Endothelial cell of umbilical vein (primary cell): ENCODE measurements at regions not wholly inside any gene's neighbourhood (a gene's known extent, or its start where the extent isn't known, plus 50 kb on each side); places are given as distances from the start of the nearest gene placed in this dataset.

ENCODE experiments used
- BruUV-seq: library from RNA; stranded (reverse); fragments of 400-500 nt; replicated peaks from 2 replicates; lab custom pipeline; 2021; lab: Mats Ljungman, UMichigan
- CTCF ChIA-PET: fragments of 300-600, 350-600 bp; sonication (Branson Sonifier 250); formaldehyde crosslinking; loops from one replicate; lab custom pipeline; 2021; ENCODE audit warnings: antibody characterized with exemption, inconsistent platforms; lab: Charles Lee
- POLR2A ChIA-PET: fragments of 300-600, 350-600 bp; sonication (Branson Sonifier 250); formaldehyde crosslinking; loops from one replicate; lab custom pipeline; 2021; ENCODE audit warnings: antibody characterized with exemption, inconsistent platforms; lab: Charles Lee
- DNase-seq: peaks from one replicate; pipeline ENCODE4 v3.0.0-alpha.2; 2011; ENCODE audit warnings: low read depth, low spot score
- FAIRE-seq: peaks from 2 replicates; lab custom pipeline; 2011; peaks lifted over from hg19 to GRCh38; lab: Jason Lieb, UNC
- H2AFZ ChIP-seq: 2 replicates; pipeline ENCODE4 v1.6.0; 2012; ENCODE audit warnings: low read depth, low read length, control low read depth, inconsistent platforms
- H3K27ac ChIP-seq: 2 replicates; pipeline ENCODE4 v1.5.1; 2011; ENCODE audit warnings: low read depth, mild to moderate bottlenecking, control low read depth, low read length, moderate library complexity; ENCODE audit not compliant: insufficient read depth
- H3K27me3 ChIP-seq, 2 experiments: 2 replicates each; pipeline versions ENCODE4 v1.6.0 to v1.6.1; 2011; ENCODE audit warnings: low read length in 2 of 2, mixed read lengths in 1 of 2; ENCODE audit not compliant: control insufficient read depth in 2 of 2, insufficient read depth in 2 of 2
- H3K36me3 ChIP-seq, 2 experiments: 2 replicates in 1 of 2; 3 replicates in 1 of 2; pipeline ENCODE4 v1.5.1; 2011; ENCODE audit warnings: low read length in 2 of 2, mild to moderate bottlenecking in 1 of 2, moderate library complexity in 1 of 2; ENCODE audit not compliant: control insufficient read depth in 2 of 2, insufficient read depth in 2 of 2; ENCODE audit errors: extremely low read depth in 1 of 2
- H3K4me1 ChIP-seq: 3 replicates; pipeline ENCODE4 v1.5.1; 2011; ENCODE audit warnings: mild to moderate bottlenecking, low read length; ENCODE audit not compliant: control insufficient read depth, insufficient read depth; ENCODE audit errors: extremely low read depth
- H3K4me2 ChIP-seq: 2 replicates; pipeline ENCODE4 v1.6.1; 2011; ENCODE audit warnings: low read length, control low read depth, mixed read lengths; ENCODE audit not compliant: insufficient read depth
- H3K4me3 ChIP-seq, 3 experiments: fragments of 200-600 bp in 1 of 3; sonication (generic), shearing (Covaris generic) in 1 of 3; replicated peaks in 1 of 3; 2 replicates each; pipeline ENCODE4 v1.5.1; 2011 to 2016; ENCODE audit warnings: control low read depth in 3 of 3, low read length in 3 of 3, mild to moderate bottlenecking in 2 of 3, inconsistent platforms in 1 of 3, low read depth in 1 of 3, moderate library complexity in 1 of 3; ENCODE audit not compliant: insufficient read depth in 1 of 3
- H3K79me2 ChIP-seq: 2 replicates; pipeline ENCODE4 v1.6.0; 2012; ENCODE audit warnings: low read length, inconsistent platforms; ENCODE audit not compliant: control insufficient read depth, insufficient read depth
- H3K9ac ChIP-seq: replicated peaks from 2 replicates; pipeline ENCODE3; 2011; ENCODE audit warnings: low read length, control low read depth; ENCODE audit not compliant: insufficient read depth; ENCODE audit errors: extremely low read depth
- H3K9me1 ChIP-seq: replicated peaks from 3 replicates; pipeline ENCODE4 v1.6.0; 2011; ENCODE audit warnings: mild to moderate bottlenecking, low read length; ENCODE audit not compliant: control insufficient read depth, insufficient read depth; ENCODE audit errors: extremely low read depth
- H3K9me3 ChIP-seq: replicated peaks from 2 replicates; pipeline ENCODE4 v1.5.1; 2012; ENCODE audit warnings: low read length, inconsistent platforms; ENCODE audit not compliant: control insufficient read depth, insufficient read depth
- H4K20me1 ChIP-seq: replicated peaks from 2 replicates; pipeline ENCODE3; 2011; ENCODE audit warnings: mild to moderate bottlenecking, low read length; ENCODE audit not compliant: control insufficient read depth, insufficient read depth; ENCODE audit errors: extremely low read depth
- CTCF ChIP-seq, 2 donors: IDR thresholded peaks; 1 replicate in 1 of 2; 2 replicates in 1 of 2; pipeline ENCODE4 v1.5.1; 2011; ENCODE audit warnings: low read length in 2 of 2, mild to moderate bottlenecking in 2 of 2, moderate library complexity in 2 of 2, control low read depth in 1 of 2, inconsistent platforms in 1 of 2, low read depth in 1 of 2; ENCODE audit not compliant: insufficient read depth in 1 of 2; ENCODE audit errors: extremely low read depth in 1 of 2
- EZH2 ChIP-seq: IDR thresholded peaks from 2 replicates; pipeline ENCODE4 v1.6.1; 2012; ENCODE audit warnings: borderline replicate concordance, low read depth, mild to moderate bottlenecking, moderate library complexity, low read length, inconsistent platforms; ENCODE audit not compliant: severe bottlenecking
- FOS ChIP-seq: IDR thresholded peaks from 2 replicates; pipeline ENCODE4 v1.6.1; 2011; ENCODE audit warnings: mild to moderate bottlenecking, low read length, moderate library complexity, borderline replicate concordance; ENCODE audit not compliant: insufficient read depth
- GATA2 ChIP-seq: IDR thresholded peaks from 2 replicates; pipeline ENCODE4 v1.7.0; 2011; ENCODE audit warnings: low read depth, mild to moderate bottlenecking, moderate library complexity, mixed read lengths, low read length; ENCODE audit not compliant: insufficient read length, insufficient read depth
- JUN ChIP-seq: IDR thresholded peaks from 2 replicates; pipeline ENCODE4 v1.6.1; 2011; ENCODE audit warnings: borderline replicate concordance, low read depth; ENCODE audit not compliant: insufficient read length, insufficient read depth
- MAX ChIP-seq: IDR thresholded peaks from 2 replicates; pipeline ENCODE4 v1.6.1; 2011; ENCODE audit not compliant: insufficient read depth, insufficient read length
- MYC ChIP-seq: IDR thresholded peaks from one replicate; pipeline ENCODE4 v1.6.1; 2011; ENCODE audit warnings: mild to moderate bottlenecking, low read depth, low read length
- POLR2A ChIP-seq: IDR thresholded peaks from 2 replicates; pipeline ENCODE4 v1.6.1; 2012; ENCODE audit warnings: low read depth, mild to moderate bottlenecking, control low read depth, low read length
- POLR2AphosphoS5 ChIP-seq: IDR thresholded peaks from 2 replicates; pipeline ENCODE4 v1.6.1; 2012; ENCODE audit warnings: low read depth, mild to moderate bottlenecking, control low read depth, low read length, moderate library complexity; ENCODE audit not compliant: insufficient read depth
- dilution Hi-C: fragments of 300-500 bp; cut with MboI; formaldehyde crosslinking; loops from one replicate; pipeline ENCODE4 v1.15.0; 2019; ENCODE audit warnings: low sequenced_read_pairs; ENCODE audit not compliant: extremely low pct_ligation_motif_present
- intact Hi-C: fragments of 100-400 bp; cut with micrococcal nuclease; formaldehyde crosslinking; loops from one replicate; pipeline ENCODE4 v1.10.0; 2022

DNA sequence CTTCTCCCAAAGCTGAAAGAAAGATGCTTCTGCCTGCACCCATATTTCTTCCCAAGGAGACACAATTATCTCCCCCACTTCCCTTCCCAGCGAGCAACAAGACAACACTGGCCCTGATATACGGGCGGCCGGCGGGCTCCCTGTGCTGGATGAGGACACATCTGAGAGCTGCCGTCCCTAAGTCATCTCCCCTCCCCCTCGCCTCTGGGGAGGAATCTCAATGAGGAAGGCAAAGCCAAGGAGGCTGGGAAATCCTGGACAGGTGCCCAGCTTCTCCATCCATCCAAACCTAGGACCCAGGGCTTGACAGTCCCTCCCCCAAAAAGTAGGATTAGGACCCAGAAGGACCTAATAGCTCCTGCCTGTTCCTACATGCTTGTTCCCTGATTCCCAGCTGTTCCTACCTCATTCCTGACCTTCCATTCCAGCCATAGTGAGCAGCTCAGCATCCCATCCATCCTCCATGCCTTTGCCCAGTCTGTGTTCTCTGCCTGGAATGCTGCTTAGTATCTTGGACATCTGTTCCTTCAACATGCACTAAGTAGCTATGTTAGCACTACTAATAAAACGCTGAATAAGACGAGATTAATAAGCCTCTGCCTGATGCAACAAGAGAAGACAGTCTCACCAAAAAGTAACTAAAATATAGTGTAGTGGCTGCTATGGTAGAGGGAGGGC, 167.9 kb downstream of the CCT6B start:
- no peaks in the 10 kb centered on the region for H3K4me1 ChIP-seq
- intact Hi-C loops (no loop called here), dilution Hi-C loops (no loop called here)
- ChIA-PET CTCF (no interaction called here), POLR2A (no interaction called here)
- no peak overlapping the region for H2AFZ ChIP-seq
- no peak overlapping the region for H3K4me3 ChIP-seq
- H3K9me3 ChIP-seq = no peaks in the 10 kb centered on the region
- no peaks in the 10 kb centered on the region for H3K9me1 ChIP-seq
- H3K27ac ChIP-seq = no peak overlapping the region
- H3K27me3 ChIP-seq = no peaks in the 10 kb centered on the region
- H4K20me1 ChIP-seq = no peaks in the 10 kb centered on the region
- H3K36me3 ChIP-seq = no peaks in the 10 kb centered on the region
- no peak for TF ChIP-seq POLR2AphosphoS5
- TF ChIP-seq POLR2A = no peak
- no peak for TF ChIP-seq JUN
- TF ChIP-seq EZH2 = no peak
- TF ChIP-seq MYC = no peak
- TF ChIP-seq GATA2 = no peak
- TF ChIP-seq MAX = no peak
- no peak for TF ChIP-seq CTCF (IDR thresholded peaks at IDR 0.05; ENCODE audit: extremely low read depth in 1 of 2, insufficient read depth in 1 of 2, low read depth in 1 of 2, low read length in 2 of 2)
- no peak for TF ChIP-seq FOS
- no peak overlapping the region for H3K4me2 ChIP-seq
- no peaks in the 10 kb centered on the region for H3K79me2 ChIP-seq
- no peak overlapping the region for H3K9ac ChIP-seq
- FAIRE-seq (no peak), DNase-seq (no peak)
- no TSS peak for BruUV-seq
